Renal pelvis (tissue), 1 donor: ENCODE measurements at regions not wholly inside any gene's neighbourhood (a gene's known extent, or its start where the extent isn't known, plus 50 kb on each side); places are given as distances from the start of the nearest gene placed in this dataset.

Source experiments
- DNase-seq: peaks from one replicate; pipeline ENCODE4 v3.0.0-alpha.2; 2013

- DNase-seq, result no peak
Observed at GRCh38 chr14:103206836-103207387, 83.7 kb downstream of the TNFAIP2 start.

- DNase-seq, result no peak
Observed at GRCh38 chr14:103207388-103208072, 84.3 kb downstream of the TNFAIP2 start.

GRCh38 chr14:103209054-103209453, 85.8 kb downstream of the TNFAIP2 start:
- DNase-seq, result no peak

GRCh38 chr14:103209506-103209905, 86.2 kb downstream of the TNFAIP2 start:
- DNase-seq, result no peak

- no peak for DNase-seq
Observed at GRCh38 chr14:103213331-103213730, 90.1 kb downstream of the TNFAIP2 start.

- DNase-seq, result no peak
Observed at GRCh38 chr14:103214461-103214958, 91.2 kb downstream of the TNFAIP2 start.

GRCh38 chr14:103216399-103216798, 93.1 kb downstream of the TNFAIP2 start:
- no peak for DNase-seq

GRCh38 chr14:103216857-103217256, 93.6 kb downstream of the TNFAIP2 start:
- DNase-seq, result no peak

- DNase-seq, result no peak
Observed at GRCh38 chr14:103217538-103217937, 94.3 kb downstream of the TNFAIP2 start.

GRCh38 chr14:103220134-103220981, 97.1 kb downstream of the TNFAIP2 start:
- no peak for DNase-seq

GRCh38 chr14:103220982-103221641, 97.9 kb downstream of the TNFAIP2 start:
- no peak for DNase-seq

- no peak for DNase-seq
Observed at GRCh38 chr14:103221781-103222358, 98.6 kb downstream of the TNFAIP2 start.

GRCh38 chr14:103223818-103224352, 100.6 kb downstream of the TNFAIP2 start:
- no peak for DNase-seq

- no peak for DNase-seq
Observed at GRCh38 chr14:103225062-103225461, 101.8 kb downstream of the TNFAIP2 start.

- no peak for DNase-seq
Observed at GRCh38 chr14:103225476-103225875, 102.2 kb downstream of the TNFAIP2 start.

- DNase-seq, result no peak
Observed at GRCh38 chr14:103227094-103227768, 104.0 kb downstream of the TNFAIP2 start.

- DNase-seq, result no peak
Observed at GRCh38 chr14:103228076-103228806, 105.0 kb downstream of the TNFAIP2 start.

- DNase-seq, result no peak
Observed at GRCh38 chr14:103228866-103229265, 105.2 kb upstream of the EIF5 start.

- no peak for DNase-seq
Observed at GRCh38 chr14:103230021-103230420, 104.0 kb upstream of the EIF5 start.

GRCh38 chr14:103230658-103231334, 103.2 kb upstream of the EIF5 start:
- no peak for DNase-seq
